Right lobe of liver (tissue), 4 donors: ENCODE measurements at regions not wholly inside any gene's neighbourhood (a gene's known extent, or its start where the extent isn't known, plus 50 kb on each side); places are given as distances from the start of the nearest gene placed in this dataset.

Experiments used
- POLR2A ChIP-seq: fragments of 450-650 bp; IDR thresholded peaks from one replicate; pipeline ENCODE4 v1.6.1; 2017; ENCODE audit warnings: antibody characterized with exemption, mild to moderate bottlenecking
- TF ChIP-seq, protein P1 (sequence below), 4 donors: fragments of 200-600 bp in 3 of 4; fragments of 450-650 bp in 1 of 4; IDR thresholded peaks; one replicate each; pipeline versions ENCODE4 v1.5.1 to v1.8.0; 2016 to 2022; ENCODE audit warnings: antibody characterized with exemption in 4 of 4, mild to moderate bottlenecking in 2 of 4
- donor health status: DM: no; HTN: no; CAD: no.
- donor health status: DM: no; HTN: no; CAD: no.
- donor health status: DM: no; HTN: yes; CAD: no.

DNA sequence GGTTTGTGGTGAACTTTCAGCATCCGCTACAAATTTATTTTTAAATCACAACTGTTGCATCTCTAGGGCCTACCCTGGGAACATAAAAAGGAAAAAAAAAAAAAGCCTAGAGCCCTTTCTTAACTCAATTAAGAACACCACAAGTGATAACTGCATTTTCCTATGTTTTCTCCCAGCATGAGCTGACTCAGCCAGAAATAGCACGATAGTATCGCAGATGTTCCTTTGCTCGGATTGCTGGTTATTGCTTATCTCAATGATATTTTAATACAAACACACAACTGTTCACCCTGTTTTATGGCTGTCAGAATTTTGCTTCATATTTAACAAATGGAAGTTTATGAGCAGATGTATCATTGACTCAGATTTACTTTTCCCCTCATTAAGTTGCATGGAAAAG, 251.8 kb upstream of the SUCLG2 start:
- TF ChIP-seq POLR2A: no peak
- TF ChIP-seq, protein P1, sequence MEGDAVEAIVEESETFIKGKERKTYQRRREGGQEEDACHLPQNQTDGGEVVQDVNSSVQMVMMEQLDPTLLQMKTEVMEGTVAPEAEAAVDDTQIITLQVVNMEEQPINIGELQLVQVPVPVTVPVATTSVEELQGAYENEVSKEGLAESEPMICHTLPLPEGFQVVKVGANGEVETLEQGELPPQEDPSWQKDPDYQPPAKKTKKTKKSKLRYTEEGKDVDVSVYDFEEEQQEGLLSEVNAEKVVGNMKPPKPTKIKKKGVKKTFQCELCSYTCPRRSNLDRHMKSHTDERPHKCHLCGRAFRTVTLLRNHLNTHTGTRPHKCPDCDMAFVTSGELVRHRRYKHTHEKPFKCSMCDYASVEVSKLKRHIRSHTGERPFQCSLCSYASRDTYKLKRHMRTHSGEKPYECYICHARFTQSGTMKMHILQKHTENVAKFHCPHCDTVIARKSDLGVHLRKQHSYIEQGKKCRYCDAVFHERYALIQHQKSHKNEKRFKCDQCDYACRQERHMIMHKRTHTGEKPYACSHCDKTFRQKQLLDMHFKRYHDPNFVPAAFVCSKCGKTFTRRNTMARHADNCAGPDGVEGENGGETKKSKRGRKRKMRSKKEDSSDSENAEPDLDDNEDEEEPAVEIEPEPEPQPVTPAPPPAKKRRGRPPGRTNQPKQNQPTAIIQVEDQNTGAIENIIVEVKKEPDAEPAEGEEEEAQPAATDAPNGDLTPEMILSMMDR (IDR thresholded peaks at IDR 0.05): no peak
